Kidney (tissue), 13 donors: ENCODE measurements at regions not wholly inside any gene's neighbourhood (a gene's known extent, or its start where the extent isn't known, plus 50 kb on each side); places are given as distances from the start of the nearest gene placed in this dataset.
"Not testable (repeated sequence)": the region's sequence is repeated elsewhere in the genome, so short reads cannot be mapped to it uniquely, and the experiment has no call there.

Source experiments
- DNase-seq, 5 donors: peaks; one replicate each; pipeline ENCODE4 v3.0.0-alpha.2; 2013 to 2020
- FAIRE-seq: peaks from 2 replicates; lab custom pipeline; 2012; peaks lifted over from hg19 to GRCh38; lab: Jason Lieb, UNC
- H3K27ac ChIP-seq, 2 donors: one replicate each; pipeline ENCODE4 v1.7.0; 2013; ENCODE audit warnings: low read depth in 2 of 2, low read length in 2 of 2, inconsistent platforms in 1 of 2
- H3K27me3 ChIP-seq: one replicate; pipeline ENCODE4 v1.7.1; 2013; ENCODE audit warnings: low read length, inconsistent platforms; ENCODE audit not compliant: control insufficient read depth, insufficient read depth
- H3K36me3 ChIP-seq, 3 donors: one replicate each; pipeline versions ENCODE4 v1.7.0 to v1.7.1; 2013; ENCODE audit warnings: low read length in 3 of 3, control low read depth in 1 of 3, inconsistent platforms in 1 of 3; ENCODE audit not compliant: insufficient read depth in 3 of 3, control insufficient read depth in 2 of 3
- H3K4me1 ChIP-seq, 3 donors: one replicate each; pipeline versions ENCODE4 v1.7.0 to v1.7.1; 2013; ENCODE audit warnings: low read length in 3 of 3, inconsistent platforms in 1 of 3, low read depth in 1 of 3; ENCODE audit not compliant: control insufficient read depth in 2 of 3, insufficient read depth in 2 of 3
- H3K4me3 ChIP-seq, 3 donors: one replicate each; pipeline versions ENCODE4 v1.7.0 to v1.8.1; 2013; ENCODE audit warnings: low read length in 3 of 3, control low read depth in 1 of 3, inconsistent platforms in 1 of 3
- H3K9ac ChIP-seq, 3 donors: one replicate each; pipeline versions ENCODE4 v1.7.0 to v1.7.1; 2013; ENCODE audit warnings: low read length in 3 of 3, control low read depth in 1 of 3, inconsistent platforms in 1 of 3
- H3K9me3 ChIP-seq, 3 donors: one replicate each; pipeline versions ENCODE4 v1.7.0 to v1.7.1; 2013; ENCODE audit warnings: low read length in 3 of 3, control low read depth in 1 of 3, inconsistent platforms in 1 of 3; ENCODE audit not compliant: control insufficient read depth in 2 of 3, insufficient read depth in 1 of 3
- intact Hi-C: fragments of 100-400 bp; cut with DNase I; formaldehyde crosslinking; loops from one replicate; pipeline ENCODE4 v1.11.1; 2022
- TF ChIP-seq, protein P1 (sequence below): IDR thresholded peaks from 3 replicates; pipeline ENCODE4 v1.5.1; 2012; ENCODE audit warnings: mild to moderate bottlenecking, moderate library complexity, borderline replicate concordance; ENCODE audit not compliant: insufficient read depth; ENCODE audit errors: extremely low read depth
- donor health status: control.
- donor health status: control.
- donor health status: control.
- donor health status: control.
- donor health status: control.
- donor health status: DM: yes; HTN: yes; CAD: no.
- donor health status: Normal renal cell carcinoma (clear cell type).

DNA sequence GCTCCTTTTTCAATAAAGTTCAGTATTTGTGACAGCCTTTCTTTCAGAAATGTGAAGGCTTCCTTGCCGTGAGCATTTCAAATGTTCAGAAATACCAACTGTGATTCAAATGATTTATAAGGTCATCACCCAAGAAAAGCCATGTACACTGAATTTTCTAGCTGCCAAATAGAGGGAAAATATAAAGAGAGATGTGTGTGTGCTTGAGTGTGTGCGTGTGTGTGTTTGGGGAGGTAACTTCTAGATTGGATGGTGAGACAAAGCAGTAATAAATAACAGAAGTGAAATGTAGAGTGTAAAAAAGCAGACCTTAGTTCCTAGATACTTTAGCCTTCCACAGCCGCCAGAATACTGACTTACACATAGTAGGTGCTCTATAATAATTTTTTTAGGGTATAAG lies 577.4 kb downstream of the TBL1XR1 start:
- TF ChIP-seq, protein P1, sequence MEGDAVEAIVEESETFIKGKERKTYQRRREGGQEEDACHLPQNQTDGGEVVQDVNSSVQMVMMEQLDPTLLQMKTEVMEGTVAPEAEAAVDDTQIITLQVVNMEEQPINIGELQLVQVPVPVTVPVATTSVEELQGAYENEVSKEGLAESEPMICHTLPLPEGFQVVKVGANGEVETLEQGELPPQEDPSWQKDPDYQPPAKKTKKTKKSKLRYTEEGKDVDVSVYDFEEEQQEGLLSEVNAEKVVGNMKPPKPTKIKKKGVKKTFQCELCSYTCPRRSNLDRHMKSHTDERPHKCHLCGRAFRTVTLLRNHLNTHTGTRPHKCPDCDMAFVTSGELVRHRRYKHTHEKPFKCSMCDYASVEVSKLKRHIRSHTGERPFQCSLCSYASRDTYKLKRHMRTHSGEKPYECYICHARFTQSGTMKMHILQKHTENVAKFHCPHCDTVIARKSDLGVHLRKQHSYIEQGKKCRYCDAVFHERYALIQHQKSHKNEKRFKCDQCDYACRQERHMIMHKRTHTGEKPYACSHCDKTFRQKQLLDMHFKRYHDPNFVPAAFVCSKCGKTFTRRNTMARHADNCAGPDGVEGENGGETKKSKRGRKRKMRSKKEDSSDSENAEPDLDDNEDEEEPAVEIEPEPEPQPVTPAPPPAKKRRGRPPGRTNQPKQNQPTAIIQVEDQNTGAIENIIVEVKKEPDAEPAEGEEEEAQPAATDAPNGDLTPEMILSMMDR, result no peak
- no peaks in the 10 kb centered on the region for H3K9me3 ChIP-seq
- H3K27me3 ChIP-seq, result no peaks in the 10 kb centered on the region
- no peak overlapping the region for H3K4me3 ChIP-seq
- no peak overlapping the region for H3K9ac ChIP-seq
- no peaks in the 10 kb centered on the region for H3K4me1 ChIP-seq
- DNase-seq (no peak), FAIRE-seq (no peak)
- intact Hi-C loops, result no loop called here
- H3K27ac ChIP-seq, result no peak overlapping the region
- H3K36me3 ChIP-seq, result no peaks in the 10 kb centered on the region

DNA sequence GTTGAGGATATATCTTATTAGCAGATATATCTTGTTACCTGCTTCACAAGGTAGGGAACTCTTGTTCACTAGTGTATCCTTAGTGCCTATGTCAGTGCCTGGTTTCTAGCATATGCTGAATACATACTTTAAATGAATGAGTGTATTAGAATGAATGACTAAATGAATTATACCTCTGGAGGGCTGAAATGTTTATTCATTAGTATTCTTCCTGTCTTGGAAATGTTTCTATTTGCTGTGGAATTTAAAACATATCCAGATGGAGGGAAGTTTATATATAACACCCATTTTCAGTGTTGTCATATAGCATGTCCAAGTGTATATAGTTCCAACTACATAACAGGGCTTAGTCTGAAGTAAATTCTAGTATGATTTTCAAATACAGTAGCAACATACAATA lies 581.5 kb downstream of the TBL1XR1 start:
- no peak for FAIRE-seq
- TF ChIP-seq, protein P1, result no peak
- H3K9ac ChIP-seq, result no peak overlapping the region
- no peaks in the 10 kb centered on the region for H3K27me3 ChIP-seq
- H3K36me3 ChIP-seq, result no peaks in the 10 kb centered on the region
- no peaks in the 10 kb centered on the region for H3K9me3 ChIP-seq
- no peak for DNase-seq
- no peak overlapping the region for H3K27ac ChIP-seq
- H3K4me1 ChIP-seq, result no peaks in the 10 kb centered on the region
- intact Hi-C loops, result no loop called here
- no peak overlapping the region for H3K4me3 ChIP-seq

DNA sequence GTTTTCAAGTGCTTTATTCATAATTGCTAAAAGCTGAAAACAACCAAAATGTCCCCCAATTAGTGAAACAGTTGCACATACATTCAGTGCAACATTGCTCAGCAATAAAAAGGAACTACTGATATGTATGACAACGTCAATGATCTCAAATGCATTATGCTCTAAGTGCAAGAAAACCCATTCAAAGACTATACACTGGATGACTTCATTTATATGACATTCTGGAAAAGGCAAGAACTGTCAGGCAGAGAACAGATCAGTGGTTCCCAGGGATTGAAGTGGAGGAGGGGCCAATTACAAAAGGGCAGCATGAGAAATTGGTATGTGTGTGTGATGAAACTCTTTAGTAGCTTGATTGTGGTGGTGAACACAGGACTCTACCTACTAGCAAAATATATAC lies 585.6 kb downstream of the TBL1XR1 start:
- Histone ChIP-seq H3K36me3 (no peaks in the 10 kb centered on the region), H3K9ac (no peak overlapping the region), H3K9me3 (no peaks in the 10 kb centered on the region), H3K27me3 (no peaks in the 10 kb centered on the region), H3K4me1 (no peaks in the 10 kb centered on the region), H3K27ac (no peak overlapping the region), H3K4me3 (no peak overlapping the region)
- TF ChIP-seq, protein P1, result no peak
- intact Hi-C loops, result no loop called here
- DNase-seq, result no peak
- FAIRE-seq, result no peak

DNA sequence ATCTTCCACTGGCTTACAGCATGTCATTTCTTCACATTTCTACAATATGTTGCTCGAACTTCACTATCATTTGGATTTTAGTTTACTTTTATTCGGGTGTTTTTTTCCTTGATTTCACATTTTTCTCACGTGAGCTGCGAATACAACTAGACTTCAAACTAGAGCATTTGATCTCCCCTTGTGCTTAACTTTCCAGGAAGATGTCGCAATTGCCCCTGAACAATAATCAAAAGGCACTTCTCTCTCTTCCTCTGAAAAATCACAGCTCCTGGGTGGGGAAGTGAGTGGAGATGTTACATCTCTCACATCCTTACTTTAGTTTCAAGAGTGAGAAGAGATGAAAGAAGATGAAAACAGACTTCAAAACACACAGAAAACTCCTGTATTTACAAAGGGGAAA lies 587.9 kb downstream of the TBL1XR1 start:
- Histone ChIP-seq H3K36me3 (no peaks in the 10 kb centered on the region), H3K4me3 (no peak overlapping the region), H3K27ac (no peak overlapping the region), H3K27me3 (no peaks in the 10 kb centered on the region), H3K4me1 (no peaks in the 10 kb centered on the region), H3K9ac (no peak overlapping the region), H3K9me3 (no peaks in the 10 kb centered on the region)
- DNase-seq (no peak), FAIRE-seq (no peak)
- TF ChIP-seq, protein P1, result no peak
- intact Hi-C loops, result no loop called here

DNA sequence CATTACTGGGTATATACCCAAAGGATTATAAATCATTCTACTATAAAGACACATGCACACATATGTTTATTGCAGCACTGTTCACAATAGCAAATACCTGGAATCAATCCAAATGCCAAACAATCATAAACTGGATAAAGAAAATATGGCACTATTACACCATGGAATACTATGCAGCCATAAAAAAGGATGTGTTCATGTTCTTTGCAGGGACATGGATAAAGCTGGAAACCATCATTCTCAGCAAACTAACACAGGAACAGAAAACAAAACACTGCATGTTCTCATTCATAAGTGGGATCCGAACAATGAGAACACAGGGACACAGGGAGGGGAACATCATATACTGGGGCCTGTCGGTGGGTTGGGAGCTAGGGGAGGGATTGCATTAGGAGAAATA lies 591.7 kb downstream of the TBL1XR1 start:
- H3K9ac ChIP-seq, intact Hi-C loops, H3K9me3 ChIP-seq, H3K4me1 ChIP-seq, FAIRE-seq, H3K36me3 ChIP-seq, H3K27me3 ChIP-seq, H3K4me3 ChIP-seq, H3K27ac ChIP-seq, DNase-seq: not testable (repeated sequence)
